ENCODE measurements at regions not wholly inside any gene's neighbourhood (a gene's known extent, or its start where the extent isn't known, plus 50 kb on each side); places are given as distances from the start of the nearest gene placed in this dataset.

DNA sequence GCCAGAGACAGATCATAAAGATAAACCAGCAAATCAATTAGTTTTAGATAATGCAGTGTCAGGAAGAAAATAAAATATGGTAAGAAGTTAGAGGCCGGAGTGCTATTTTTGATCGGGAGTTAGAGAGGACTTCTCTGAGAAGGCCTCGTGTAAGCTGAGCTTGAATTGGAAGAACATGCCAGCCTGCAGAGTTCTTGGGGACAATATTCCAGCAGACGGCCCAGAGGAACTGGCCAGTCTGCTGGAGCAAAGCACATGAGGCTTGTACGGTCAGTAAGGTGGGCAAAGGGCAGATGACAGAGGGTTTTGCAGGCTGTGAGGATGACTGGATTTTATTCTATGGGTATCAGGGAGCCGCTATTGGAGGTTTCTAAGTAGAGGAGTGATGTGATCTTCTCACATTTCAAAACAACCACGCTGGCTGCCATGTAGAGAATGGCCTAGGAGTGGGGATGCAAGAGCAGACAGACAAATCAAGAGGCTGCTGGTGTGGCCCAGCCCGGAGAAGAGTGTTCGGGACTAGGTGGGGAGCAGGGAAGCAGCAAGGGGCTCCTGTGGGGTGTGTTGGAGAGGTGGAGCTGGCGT, 84.0 kb downstream of the HES1 start:
- no peak for DNase-seq

DNA sequence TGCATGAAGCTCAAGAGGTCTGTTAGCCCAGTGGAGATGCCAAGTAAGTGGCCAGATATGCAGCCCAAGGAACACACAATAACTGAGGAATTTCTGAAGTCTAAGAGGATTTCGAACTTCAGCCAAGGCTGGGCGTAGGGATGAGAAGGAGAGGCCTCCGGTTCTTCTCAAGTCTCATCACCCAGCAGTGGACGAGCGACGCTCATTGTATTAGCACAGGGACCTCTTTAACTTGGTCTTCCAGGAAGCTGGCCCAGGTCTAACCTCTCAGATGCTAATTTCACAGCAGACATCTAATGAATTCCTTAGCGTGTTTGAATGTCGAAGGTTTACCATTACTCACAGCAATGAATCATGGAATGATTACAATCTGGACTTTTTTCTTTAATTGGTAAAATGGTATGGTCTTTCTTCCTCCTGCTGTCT, 85.0 kb downstream of the HES1 start:
- no peak for DNase-seq

DNA sequence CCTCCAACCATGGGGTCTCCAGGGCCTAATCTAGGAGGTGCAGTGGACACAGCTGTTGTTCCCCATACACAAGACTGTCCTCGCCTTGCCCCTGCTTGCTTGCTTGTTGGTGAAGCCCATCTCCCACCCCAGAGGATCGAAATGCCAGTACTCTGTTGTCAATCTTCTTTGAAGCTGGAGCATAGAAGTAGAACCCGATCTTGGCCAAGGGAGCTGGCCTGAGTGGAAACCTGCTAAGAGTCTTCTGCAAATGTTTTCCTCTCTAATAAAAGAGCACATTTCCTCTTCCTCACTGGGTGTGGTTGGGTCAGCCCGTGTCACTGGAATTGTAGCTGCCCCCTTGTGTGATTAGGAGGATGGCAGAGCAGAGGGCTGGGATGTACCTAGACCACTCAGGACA, 85.4 kb downstream of the HES1 start:
- DNase-seq, result no peak

DNA sequence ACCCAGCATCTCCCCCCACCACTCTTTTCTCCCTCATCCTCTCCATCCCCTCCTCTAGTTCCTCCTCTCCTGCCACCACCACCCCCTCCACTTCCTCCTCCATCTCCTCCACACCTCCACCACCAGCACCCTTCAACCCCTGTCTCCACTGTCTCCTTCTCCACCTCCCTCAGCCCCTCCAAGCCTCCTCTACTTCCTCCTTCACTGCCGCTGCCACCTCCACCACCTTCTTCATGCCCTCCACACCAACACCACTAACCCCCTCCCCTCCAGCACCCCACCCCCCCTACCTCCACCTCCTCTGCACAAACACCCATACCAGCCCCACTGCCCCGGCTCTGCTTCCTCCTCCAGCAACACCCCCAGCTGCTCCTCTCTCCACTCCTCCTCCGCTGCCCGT, 88.0 kb downstream of the HES1 start:
- DNase-seq, result no peak

DNA sequence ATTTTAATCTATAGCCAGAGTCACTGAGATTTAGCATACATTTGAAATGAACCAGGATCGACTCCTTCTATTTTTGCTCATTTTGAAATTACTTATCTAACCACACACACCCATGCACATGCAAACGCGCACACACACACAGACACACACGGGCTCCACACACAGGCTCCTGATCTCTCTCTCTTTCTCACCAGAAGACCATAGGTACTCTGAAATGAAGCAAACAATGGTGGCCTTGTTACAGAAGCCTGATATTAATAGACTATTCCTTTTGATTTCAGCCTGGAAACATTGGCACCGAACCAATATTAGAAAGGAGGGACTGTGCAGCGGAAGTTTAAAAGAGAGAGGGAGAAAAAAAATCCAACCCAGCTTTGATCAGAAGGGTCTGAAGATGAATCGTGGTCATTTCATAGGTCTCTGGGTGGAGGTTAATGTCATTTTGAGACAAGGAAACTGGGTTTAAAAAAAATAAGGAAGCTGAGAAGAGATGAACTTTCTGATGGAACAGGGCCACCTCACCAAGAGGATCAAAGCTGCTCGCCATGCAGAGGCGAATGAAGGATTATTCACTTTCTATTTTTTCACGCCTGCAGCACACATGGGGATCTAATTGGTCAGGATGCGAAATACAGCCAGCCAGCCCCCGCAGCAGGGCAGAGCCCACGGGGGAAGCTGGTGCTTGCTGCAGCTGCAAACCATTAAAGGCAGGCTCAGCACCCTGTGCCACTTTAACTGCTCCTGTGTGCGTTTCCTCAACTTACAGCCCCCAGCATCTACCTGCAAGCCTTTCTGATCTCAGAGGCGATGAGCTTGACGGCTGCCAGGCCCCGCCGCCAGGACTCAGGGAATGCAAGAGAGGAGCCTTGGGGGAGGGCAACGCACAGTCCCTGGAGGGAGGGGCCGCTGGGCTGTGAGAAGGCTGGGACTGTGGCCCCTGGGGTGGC, 88.8 kb downstream of the HES1 start:
- DNase-seq, result peak; percentile 81

DNA sequence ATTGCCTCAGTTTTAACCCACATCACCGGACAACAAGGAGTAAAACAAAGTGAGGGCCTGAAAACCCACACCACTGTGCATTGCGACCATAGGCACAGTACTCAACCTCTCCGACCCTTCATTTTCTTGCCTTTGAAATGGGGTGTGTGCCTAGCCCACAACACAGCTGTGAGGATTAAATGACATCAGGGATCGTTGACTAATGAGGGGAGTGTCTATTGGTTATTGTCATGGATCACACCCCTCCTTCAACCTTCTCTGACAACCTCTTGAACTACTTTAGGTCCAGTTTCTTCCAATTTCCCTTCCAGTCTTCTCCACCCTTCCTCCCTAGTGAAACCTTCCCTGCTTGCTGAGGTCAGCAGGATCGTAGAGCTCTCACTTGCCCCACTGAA, 89.5 kb downstream of the HES1 start:
- DNase-seq, result no peak

DNA sequence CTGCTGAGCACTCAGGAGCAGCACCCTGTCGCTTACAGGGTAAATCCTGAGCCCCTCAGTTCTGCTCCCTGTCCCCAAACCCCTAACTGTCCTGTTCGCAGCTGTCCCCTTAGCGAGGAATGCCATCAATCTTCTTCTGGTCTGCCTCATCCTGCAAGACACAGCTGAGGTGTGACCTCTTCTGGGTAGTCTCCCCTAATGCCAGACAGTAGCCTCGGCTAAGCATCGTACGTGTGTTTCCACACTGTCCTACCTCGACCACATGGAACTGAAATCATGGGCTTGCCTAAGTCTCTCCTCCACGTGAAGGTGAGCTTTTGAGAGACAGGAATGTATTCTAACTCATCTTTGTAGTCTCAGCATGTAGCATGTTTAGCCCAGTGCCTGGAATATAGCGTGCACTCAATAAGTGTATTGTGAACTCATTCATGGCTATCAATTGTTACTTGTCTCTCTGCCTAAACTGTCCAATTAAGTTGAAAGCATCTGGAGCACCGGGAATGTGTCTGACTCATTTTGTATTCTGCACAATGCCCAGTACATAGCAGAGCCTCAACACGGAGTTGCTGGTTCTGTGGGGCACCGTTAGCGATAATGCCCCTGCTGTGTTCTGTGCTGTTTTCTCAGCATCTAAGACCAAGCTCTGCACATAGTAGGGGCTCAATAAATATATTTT, 90.2 kb downstream of the HES1 start:
- DNase-seq, result no peak

DNA sequence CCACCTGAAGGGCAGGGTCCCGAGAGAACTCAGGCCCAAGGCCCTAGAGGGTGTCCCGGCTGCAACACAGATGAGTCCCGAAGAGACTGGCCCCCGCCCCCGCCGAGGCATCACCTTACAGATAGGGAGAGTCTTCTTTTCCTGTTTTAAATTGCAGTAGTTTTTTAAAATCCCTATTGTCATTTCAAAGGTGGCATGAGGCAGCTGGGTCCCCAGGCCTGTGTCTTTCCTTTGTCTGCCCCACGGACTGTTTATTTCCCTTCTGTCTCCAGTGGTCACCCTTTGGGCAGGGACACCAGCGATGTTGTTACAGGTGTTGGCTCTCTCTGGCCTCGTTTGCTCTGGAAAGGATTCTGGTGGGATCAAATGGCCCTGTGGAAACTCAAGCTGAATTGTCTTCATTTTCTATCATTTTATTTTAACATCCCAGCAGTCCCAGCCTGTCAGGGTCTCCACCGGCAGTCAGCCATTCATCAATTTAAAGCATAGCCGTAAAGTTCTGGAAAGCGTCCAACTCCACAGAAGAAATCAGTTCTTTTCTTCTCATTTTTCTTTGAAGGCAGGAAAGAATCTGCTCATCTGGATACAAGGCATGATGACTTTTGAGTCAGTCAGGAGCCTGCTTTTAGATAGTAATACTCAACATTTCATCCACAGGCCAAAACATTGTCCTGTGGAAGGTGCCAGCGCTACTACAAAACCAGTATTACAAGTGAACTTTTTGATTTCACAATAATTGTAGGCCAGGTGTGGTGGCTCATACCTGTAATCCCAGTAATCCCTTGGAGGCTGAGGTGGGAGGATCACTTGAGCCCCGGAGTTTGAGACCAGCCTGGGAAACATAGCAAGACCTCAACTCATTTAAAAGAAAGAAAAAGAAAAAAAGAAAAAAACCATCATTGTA, 96.2 kb downstream of the HES1 start:
- no peak for DNase-seq

DNA sequence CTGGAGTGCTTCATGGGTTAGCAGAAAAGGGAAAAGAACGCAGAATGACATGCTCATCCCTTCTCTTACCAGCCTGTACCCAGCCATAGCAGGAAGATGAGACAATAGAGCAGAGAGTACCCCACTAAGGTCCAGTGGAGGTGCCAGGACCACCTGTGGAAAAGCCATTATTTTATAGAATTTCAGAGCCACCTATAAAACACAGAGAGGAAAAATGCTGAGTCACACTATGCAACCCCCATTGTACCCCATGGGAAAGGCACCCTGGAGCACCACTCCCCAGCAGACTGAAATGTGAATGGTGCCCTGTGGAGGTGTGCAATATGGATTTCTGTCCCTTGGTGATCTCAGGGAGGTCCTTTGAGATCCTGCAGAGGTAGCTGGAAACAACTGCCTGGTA, 97.2 kb downstream of the HES1 start:
- no peak for DNase-seq

DNA sequence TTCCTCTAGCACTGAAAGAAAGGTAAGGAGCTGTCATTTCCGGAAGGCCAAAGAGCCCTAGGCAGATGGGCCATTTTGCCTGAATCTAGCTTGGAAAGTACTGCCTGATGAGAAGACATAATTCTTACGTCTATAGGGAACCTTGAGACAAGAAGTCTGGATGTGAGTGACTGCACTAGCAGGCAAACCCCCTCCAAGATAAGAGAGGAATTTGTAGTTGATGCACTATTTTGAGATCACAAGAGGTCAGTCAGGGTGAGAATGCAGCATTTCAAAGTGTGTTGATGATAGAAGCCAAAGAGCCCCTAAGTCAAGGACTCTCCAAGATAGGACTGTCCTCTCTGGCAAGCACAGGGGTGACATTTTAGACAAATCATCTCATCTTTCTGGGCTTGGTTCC, 99.2 kb downstream of the HES1 start:
- DNase-seq, result no peak

DNA sequence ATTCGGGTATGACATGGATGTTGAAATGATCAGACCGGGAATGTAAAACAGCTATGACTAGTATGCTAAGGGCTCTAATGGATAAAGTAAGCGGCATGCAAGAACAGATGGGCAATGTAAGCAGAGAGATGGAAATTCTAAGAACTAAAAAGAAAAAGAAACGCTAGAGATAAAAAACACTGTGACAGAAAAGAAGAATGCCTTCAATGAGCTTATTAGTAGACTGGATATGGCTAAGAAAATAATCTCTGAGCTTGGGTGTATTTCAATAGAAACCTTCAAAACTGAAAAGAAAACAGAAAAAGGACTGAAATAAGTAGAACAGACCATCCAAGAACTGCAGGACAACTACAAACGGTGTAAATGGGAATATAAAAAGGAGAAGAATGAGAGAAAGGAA, 101.2 kb downstream of the HES1 start:
- no peak for DNase-seq

DNA sequence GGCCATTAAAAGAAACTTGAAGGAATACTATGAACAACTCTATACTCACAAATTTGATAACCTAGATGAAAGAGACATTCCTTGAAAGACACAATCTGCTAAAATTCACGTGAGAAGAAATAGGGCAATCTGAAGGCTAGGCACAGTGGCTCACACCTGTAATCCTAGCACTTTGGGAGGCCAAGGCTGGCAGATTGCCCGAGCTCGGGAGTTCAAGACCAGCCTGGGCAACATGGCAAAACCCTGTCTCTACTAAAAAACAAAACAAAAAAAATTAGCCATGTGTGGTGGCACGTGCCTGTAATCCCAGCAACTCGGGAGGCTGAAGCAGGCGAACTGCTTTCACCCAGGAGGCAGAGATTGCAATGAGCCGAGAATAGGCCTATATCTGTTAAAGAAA, 104.8 kb downstream of the HES1 start:
- no peak for DNase-seq

DNA sequence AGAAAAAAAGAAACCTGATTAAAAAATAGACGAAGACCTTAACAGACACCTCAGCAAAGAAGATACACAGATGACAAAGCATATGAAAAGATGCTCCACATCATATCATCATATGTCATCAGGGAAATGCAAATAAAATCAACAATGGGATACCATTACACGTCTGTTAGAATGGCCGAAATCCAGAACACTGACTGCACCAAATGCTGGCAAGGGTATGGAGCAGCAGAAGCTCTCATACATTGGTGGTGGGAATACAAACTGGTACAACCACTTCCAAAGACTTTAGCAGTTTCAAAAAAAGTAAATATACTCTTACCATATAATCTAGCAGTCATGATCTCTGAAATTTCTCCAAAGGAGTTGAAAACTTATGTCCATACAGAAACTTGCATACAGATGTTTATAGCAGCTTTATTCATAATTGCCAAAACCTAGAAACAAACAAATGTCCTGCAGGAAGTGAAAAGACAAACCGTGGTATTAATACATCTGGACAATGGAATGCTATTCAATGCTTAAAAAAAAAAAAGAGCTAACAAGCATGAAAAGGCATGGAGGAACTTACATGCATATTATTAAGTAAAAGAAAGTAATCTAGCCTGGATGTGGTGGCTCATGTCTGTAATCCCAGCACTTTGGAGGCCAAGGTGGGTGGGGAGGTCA, 107.4 kb downstream of the HES1 start:
- DNase-seq, result no peak

DNA sequence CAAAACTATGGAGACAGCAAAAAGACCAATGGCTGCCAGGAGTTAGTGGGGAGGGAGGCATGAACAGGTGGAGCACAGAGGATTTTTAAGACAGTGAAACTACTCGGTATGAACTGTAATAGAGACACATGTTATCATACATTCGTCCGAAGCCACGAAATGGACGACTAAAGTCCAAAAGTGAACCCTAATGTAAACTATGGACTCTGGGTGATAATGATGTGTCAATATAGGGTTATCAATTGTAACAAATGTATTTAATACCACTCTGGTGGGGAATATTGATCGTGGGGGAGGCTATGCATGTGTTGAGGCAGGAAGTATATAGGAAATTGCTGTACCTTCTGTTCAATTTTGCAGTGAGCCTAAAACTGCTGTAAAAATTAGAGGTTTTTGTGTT, 107.0 kb downstream of the CPN2 start:
- no peak for DNase-seq

DNA sequence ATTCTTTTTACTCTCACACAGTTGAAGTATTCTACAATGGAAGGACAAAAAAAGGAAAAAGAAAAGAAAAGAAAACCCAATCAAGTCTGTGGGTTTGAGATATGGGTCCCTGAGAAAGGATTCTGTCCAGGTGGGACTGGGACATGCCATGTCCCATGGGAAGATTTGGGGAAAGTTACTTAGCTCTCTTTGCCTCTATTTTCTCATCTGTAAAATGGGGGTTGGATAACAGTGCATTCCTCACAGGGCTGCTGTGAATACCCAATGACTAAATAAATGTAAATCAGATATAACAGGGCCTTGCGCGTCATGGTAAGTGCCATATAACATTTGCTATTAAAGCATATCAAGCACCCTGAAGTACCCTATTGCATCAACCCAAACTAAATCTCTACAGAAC, 105.7 kb downstream of the CPN2 start:
- no peak for DNase-seq

DNA sequence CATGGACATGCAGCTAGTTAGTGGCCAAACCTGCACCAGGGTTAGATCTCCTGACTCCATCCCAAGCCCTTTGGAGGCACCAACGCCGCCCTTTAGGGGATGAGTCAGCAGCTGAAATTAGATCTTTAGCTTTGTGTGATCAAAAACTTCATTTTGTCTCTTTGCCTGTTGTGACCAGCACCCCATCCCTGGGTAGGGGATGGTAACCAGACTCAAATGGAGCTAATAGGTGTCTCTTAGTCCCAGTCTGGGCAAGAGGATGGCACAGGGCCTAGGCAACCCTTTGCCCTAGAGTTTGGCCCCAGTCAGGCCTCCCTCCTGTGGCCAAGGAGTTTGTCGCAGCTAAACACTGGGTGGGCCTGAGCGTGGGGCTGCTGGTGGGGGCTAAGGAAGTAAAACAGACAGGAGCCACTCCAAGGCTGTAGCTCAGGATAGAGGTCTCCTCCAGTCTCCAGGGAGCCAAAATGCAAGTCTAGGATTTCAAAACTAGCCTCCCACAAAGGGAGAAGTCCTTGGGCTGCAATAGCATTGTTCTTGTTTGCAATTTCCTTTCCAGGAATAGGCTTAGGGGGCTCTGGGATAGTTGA, 105.1 kb downstream of the CPN2 start:
- DNase-seq, result no peak

DNA sequence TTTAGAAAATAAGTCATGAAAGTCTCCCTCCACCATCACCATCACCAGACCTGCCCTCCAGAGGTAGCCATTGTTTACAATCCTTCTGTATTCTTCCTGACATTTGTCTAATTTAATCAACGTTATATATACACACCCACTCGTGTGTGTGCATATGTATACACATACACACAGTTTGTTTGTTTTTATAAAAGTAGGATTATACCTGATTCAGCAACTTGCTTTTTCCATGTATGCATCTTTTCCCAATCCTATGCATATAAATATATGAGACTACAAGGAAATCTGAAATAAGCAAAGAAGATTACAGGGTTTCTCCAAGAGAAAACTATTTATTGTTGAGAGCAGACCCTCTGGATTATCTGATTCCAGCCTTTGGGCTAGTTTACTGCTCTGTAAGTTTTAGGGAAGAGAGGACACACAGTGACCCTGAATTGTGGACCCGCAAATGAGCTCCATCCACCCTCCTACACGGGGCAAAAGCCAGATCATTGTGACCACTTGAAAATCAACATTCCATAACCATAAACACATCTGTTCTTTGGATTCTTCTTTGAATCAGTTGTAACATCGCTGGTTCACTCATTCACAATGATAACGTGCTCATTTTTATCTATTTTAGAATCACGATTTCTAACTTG, 104.3 kb downstream of the CPN2 start:
- no peak for DNase-seq

DNA sequence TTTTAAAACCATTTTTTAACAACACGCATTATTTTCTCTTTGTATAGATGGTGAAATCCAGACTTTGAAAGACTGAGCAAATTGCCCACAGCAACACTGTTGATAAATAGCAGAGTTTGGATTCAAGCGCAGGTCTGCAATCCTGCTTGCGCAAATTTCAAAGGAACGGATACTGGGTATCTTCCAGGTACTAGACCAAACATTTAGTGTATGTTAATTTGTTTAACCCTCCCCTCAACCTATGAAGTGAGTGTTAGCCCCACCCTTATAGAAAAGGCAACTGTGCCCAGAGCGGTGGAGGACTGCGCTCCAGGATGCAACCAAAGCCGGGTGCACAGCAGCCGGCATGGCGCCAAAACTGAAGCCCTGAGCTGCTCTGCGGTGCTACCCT, 103.8 kb downstream of the CPN2 start:
- no peak for DNase-seq

DNA sequence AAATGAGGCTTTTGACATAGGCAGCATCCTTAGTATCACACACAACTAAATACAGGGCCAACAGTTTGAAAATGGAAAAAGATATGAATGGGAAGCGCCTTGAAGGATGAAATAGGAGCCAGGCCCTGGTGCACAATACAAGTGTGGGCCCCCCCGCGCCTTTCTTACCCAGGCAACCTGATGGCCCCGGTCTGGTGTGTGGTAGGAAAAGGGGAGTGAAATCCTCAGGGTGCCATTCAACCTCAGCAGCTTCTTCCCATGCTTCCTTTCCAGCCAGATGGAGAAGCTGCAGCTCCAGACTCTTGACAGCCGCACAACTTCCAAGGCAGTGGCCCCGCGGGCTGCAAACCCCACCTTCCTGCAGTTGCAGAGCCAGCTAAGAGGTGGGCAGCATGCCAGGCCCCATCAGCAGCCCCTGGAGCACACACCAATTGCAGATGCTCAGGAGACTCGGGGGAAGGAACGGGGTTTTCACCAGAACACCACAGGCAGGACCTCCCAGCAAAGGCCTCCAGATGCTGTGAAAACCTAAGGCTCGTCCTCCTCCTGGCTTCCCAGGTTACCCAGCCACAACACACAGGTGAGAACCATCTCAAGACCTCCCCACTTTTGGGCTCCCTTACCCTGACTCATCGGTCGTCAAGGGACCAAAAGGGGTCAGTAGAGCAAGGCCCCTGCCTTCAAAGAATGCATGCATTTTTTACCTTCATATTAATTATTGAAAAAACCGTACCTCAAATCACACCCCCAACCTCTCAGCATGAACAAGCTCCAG, 101.6 kb downstream of the CPN2 start:
- peak; percentile 61 for DNase-seq

DNA sequence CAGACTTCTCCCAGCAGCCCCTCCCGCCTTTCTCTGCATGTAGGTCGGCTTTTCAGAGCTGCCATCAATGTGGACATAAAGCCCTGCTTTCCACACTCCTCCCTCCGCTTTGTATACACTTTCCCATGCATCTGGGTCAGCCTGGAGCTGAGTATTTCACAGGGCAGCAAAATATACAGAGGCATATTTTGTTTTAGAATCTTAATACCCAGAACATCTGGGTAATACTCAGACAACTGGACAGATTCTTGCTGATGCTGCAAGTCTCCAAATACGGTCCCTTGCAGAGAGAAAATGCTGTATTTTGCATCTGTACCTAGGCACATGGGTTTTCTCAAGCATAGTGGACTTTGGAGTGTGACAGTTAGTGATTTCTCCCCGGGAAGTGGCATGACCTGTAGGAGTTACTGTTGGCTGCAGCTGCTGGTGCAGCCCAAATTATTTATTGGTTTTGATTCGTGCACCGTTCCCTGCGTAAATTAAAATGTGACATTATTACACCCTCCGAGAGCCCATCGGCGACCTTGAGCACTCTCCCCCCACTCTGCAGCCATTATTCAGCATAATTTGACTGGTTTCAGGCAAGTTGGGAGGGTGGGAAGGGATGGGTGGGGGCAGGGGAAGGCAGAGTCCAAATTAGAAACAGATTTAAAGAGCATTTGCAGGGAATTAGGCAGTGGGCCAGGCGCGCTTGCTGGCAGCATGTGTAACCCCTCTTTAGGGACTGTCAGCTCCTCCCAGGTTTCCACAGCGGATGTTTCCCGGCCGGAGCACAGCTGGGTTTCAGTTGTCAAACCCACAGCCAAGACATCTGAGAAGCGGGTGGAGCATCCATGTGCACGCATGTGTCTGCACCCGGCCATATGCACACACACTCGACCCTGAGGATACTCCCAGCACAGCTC, 100.8 kb downstream of the CPN2 start:
- DNase-seq, result no peak

Data from hematopoietic multipotent progenitor cell treated with erythropoietin and hydrocortisone succinate and interleukin-3 and kit ligand, for 4 days (in vitro differentiated cells).